ENCODE measurements at regions not wholly inside any gene's neighbourhood (a gene's known extent, or its start where the extent isn't known, plus 50 kb on each side); places are given as distances from the start of the nearest gene placed in this dataset.

DNA sequence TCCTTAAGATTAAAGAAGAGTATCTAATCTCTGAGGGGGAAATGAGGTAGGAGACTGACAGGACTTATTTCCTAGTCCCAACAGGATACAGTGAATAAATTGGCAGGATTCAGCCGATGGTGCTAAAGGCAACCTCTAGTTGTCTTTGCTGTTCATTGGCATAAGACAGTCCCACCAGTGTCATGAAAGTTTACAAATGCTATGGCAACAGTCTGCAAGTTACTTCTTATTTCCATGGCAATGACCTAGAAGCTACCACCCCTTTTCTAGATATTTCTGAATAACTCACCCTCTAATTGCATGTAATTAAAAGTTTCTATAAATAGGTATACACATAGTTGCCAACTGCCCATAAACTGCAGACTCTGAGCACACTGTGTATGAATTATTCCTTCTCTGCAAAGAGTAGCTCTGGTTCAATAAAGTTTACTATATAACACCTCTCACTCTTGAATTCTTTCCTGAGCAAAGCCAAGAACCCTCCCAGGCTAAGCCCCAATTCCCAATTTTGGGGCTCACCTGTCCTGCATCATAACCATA, 172.7 kb upstream of the LRATD1 start:
- no peak for TF ChIP-seq POLR2A (IDR thresholded peaks at IDR 0.05)
- TF ChIP-seq, protein P1, sequence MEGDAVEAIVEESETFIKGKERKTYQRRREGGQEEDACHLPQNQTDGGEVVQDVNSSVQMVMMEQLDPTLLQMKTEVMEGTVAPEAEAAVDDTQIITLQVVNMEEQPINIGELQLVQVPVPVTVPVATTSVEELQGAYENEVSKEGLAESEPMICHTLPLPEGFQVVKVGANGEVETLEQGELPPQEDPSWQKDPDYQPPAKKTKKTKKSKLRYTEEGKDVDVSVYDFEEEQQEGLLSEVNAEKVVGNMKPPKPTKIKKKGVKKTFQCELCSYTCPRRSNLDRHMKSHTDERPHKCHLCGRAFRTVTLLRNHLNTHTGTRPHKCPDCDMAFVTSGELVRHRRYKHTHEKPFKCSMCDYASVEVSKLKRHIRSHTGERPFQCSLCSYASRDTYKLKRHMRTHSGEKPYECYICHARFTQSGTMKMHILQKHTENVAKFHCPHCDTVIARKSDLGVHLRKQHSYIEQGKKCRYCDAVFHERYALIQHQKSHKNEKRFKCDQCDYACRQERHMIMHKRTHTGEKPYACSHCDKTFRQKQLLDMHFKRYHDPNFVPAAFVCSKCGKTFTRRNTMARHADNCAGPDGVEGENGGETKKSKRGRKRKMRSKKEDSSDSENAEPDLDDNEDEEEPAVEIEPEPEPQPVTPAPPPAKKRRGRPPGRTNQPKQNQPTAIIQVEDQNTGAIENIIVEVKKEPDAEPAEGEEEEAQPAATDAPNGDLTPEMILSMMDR (IDR thresholded peaks at IDR 0.05 in 4 of 5, conservative IDR thresholded peaks at IDR 0.05 in 1 of 5) = no peak

Data from gastrocnemius medialis (tissue), 4 donors.